Common myeloid progenitor, CD34-positive (primary cell): ENCODE measurements at regions not wholly inside any gene's neighbourhood (a gene's known extent, or its start where the extent isn't known, plus 50 kb on each side); places are given as distances from the start of the nearest gene placed in this dataset.

ENCODE experiments used
- CTCF ChIA-PET: fragments of 350-600 bp; sonication (Branson Sonifier 250); formaldehyde crosslinking; loops from one replicate; lab custom pipeline; 2021; ENCODE audit warnings: antibody characterized with exemption; lab: Charles Lee
- POLR2A ChIA-PET: fragments of 350-600 bp; sonication (Branson Sonifier 250); formaldehyde crosslinking; loops from one replicate; lab custom pipeline; 2021; ENCODE audit warnings: antibody characterized with exemption; lab: Charles Lee
- DNase-seq, 3 donors: peaks; one replicate each; pipeline versions ENCODE4 v3.0.0 to v3.0.0-alpha.2; 2013
- H3K27ac ChIP-seq, 2 experiments: 1 replicate in 1 of 2; 2 replicates in 1 of 2; pipeline ENCODE4 v1.7.0; 2013; ENCODE audit warnings: inconsistent platforms in 2 of 2, low read length in 2 of 2, mild to moderate bottlenecking in 2 of 2, low read depth in 1 of 2, moderate library complexity in 1 of 2; ENCODE audit not compliant: severe bottlenecking in 2 of 2, insufficient read depth in 1 of 2, poor library complexity in 1 of 2
- H3K27me3 ChIP-seq, 5 experiments: replicated peaks in 2 of 5; 1 replicate in 3 of 5; 2 replicates in 2 of 5; pipeline versions ENCODE4 v1.6.1 to v1.7.0; 2013; ENCODE audit warnings: low read length in 4 of 5, mild to moderate bottlenecking in 2 of 5, moderate library complexity in 2 of 5, inconsistent platforms in 1 of 5; ENCODE audit not compliant: insufficient read depth in 5 of 5, control insufficient read depth in 4 of 5
- H3K36me3 ChIP-seq, 4 experiments: 1 replicate in 2 of 4; 2 replicates in 2 of 4; pipeline versions ENCODE4 v1.6.1 to v1.7.0; 2013; ENCODE audit warnings: low read length in 3 of 4, control low read depth in 1 of 4, mild to moderate bottlenecking in 1 of 4; ENCODE audit not compliant: control insufficient read depth in 4 of 4, insufficient read depth in 4 of 4
- H3K4me1 ChIP-seq, 4 experiments: 1 replicate in 3 of 4; 2 replicates in 1 of 4; pipeline versions ENCODE4 v1.6.1 to v1.7.1; 2013; ENCODE audit warnings: low read length in 3 of 4, mild to moderate bottlenecking in 3 of 4, control low read depth in 1 of 4, inconsistent platforms in 1 of 4, moderate library complexity in 1 of 4; ENCODE audit not compliant: control insufficient read depth in 4 of 4, insufficient read depth in 4 of 4; ENCODE audit errors: control extremely low read depth in 1 of 4
- H3K4me3 ChIP-seq, 7 experiments: 1 replicate in 4 of 7; 2 replicates in 3 of 7; pipeline versions ENCODE4 v1.5.1 to v1.7.0; 2013; ENCODE audit warnings: mild to moderate bottlenecking in 7 of 7, low read length in 6 of 7, moderate library complexity in 6 of 7, inconsistent platforms in 2 of 7, low read depth in 2 of 7, control low read depth in 1 of 7; ENCODE audit not compliant: insufficient read depth in 4 of 7, control insufficient read depth in 1 of 7; ENCODE audit errors: extremely low read depth in 1 of 7
- H3K9me3 ChIP-seq, 5 experiments: 1 replicate in 4 of 5; 2 replicates in 1 of 5; pipeline versions ENCODE4 v1.6.1 to v1.7.1; 2013; ENCODE audit warnings: low read length in 4 of 5, mild to moderate bottlenecking in 2 of 5, inconsistent platforms in 1 of 5, low read depth in 1 of 5, moderate library complexity in 1 of 5; ENCODE audit not compliant: control insufficient read depth in 4 of 5, insufficient read depth in 2 of 5; ENCODE audit errors: control extremely low read depth in 1 of 5
- WGBS: methylation state at CpG from one replicate; pipeline ENCODE4 v1.1.5; 2013; ENCODE audit not compliant: insufficient coverage; 5-methylcytosine and 5-hydroxymethylcytosine counted together

DNA sequence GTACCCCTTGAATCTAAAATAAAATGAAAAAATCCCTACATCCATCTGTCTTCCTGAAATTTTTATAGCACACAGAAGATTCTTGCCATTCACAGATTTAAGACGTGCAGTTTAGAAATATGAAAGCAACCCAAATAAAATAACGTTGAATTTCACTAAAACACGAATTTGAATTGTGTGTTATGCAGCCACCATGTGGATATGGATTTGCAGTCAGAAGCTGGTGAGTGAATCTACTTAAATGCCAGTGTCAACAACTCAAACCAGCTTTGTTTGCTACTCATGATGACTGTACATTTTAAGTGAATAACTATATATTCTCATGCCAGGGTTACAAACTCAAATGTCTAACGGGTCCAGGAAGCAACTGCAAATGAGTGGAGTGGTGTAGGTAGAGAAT is 173.0 kb upstream of the HAND2 start:
- Histone ChIP-seq H3K27ac (no peak overlapping the region), H3K27me3 (no peaks in the 10 kb centered on the region), H3K4me3 (no peak overlapping the region), H3K4me1 (no peaks in the 10 kb centered on the region), H3K9me3 (no peaks in the 10 kb centered on the region), H3K36me3 (no peaks in the 10 kb centered on the region)
- WGBS, result 79% methylated on average over 3 of the region's 4 CpGs
- CTCF ChIA-PET, result no interaction called here
- POLR2A ChIA-PET, result no interaction called here
- no peak for DNase-seq

DNA sequence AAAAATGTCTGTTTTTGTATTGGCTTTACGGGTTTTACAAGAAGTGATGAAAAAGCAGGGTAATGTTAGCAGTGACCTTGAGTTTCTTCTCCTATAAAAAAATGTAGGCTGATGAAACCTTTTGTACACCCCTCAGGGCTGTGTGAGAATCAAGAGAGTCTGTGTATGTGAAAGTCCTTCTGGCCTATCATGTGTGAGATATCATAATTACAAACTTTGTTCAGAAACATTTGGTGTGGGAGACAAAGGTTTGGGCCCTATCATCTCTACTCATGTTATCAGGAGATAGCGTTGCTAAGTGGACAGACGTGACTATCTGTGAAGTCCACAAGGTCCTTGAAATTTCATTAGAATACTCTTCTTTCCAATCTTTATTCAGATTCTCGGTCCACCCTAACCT is 170.6 kb upstream of the HAND2 start:
- no peak for DNase-seq
- H3K4me3 ChIP-seq, result no peak overlapping the region
- no peaks in the 10 kb centered on the region for H3K27me3 ChIP-seq
- H3K27ac ChIP-seq, result no peak overlapping the region
- WGBS, result no CpG with 5 or more reads among the region's 4 CpGs
- no peaks in the 10 kb centered on the region for H3K4me1 ChIP-seq
- H3K9me3 ChIP-seq, result no peaks in the 10 kb centered on the region
- ChIA-PET POLR2A (no interaction called here), CTCF (no interaction called here)
- H3K36me3 ChIP-seq, result no peaks in the 10 kb centered on the region

DNA sequence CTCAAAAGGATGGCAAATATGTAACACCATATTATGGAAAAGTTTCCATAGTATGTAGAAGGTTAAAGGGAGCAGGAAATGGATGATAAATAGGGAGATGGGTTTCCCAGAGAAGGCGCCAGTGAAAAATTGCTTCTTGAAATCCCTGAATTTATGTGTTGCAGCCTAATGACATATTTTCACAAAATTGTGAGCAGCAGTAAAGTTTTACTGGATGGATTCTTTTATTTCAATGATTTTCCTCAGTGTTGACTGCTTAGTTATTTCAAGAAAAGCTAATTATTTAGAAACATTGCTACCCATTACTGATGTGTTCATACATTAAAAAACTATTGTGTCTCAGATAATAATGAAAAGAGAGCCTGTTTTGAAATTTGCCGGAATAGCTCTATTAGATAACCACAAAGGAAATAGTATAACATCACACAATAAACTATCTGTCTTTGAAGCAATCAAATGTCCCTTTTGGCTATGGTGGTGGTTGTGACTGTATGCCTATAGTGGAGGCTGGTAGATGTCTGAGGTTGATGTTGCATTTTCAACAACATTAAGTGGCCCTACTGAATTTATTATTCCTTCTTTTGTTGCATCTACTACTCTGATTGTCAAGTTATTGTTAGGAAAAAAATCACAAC is 169.9 kb upstream of the HAND2 start:
- CTCF ChIA-PET, result no interaction called here
- POLR2A ChIA-PET, result no interaction called here
- WGBS, result 100% methylated on average over 1 of the region's 2 CpGs
- no peaks in the 10 kb centered on the region for H3K4me1 ChIP-seq
- H3K9me3 ChIP-seq, result no peaks in the 10 kb centered on the region
- H3K27me3 ChIP-seq, result no peaks in the 10 kb centered on the region
- H3K27ac ChIP-seq, result no peak overlapping the region
- no peaks in the 10 kb centered on the region for H3K36me3 ChIP-seq
- DNase-seq, result no peak
- no peak overlapping the region for H3K4me3 ChIP-seq

DNA sequence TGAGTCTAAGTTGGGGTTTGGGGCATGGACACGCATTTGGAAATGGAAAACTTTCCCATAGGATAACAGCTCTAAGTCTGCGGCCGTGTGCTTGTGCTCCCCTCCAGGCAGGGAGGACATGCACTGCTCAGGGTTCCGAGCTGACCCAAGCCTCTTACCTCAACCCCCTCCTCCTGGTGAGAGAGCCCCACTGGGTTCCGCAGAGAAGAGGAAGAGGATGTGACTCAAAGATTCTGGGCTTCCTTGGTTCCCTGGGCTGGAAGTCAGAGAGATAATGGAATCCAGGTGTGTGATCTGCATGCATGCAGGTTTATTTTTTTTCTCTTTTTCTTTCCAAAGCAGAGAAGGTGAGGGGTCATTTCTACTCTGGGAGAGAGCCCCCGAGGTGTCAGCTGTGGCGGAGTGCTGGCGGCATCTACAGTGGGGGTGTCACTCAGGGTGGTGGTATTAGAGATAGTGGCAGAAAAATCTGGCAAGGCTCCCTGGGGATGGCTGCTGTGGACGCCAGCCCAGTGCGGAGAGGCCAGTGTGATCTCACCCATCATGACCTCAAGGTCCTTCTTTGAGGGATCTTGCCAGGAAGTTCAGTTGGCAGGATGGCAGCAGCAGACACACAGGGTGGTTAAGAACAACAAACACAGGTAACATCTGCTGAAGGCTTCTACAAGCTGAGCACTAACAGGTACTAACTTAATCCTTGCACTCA is 168.7 kb upstream of the HAND2 start:
- DNase-seq, result no peak
- ChIA-PET POLR2A (no interaction called here), CTCF (no interaction called here)
- Histone ChIP-seq H3K27ac (no peak overlapping the region), H3K4me3 (no peak overlapping the region), H3K36me3 (no peaks in the 10 kb centered on the region), H3K9me3 (no peaks in the 10 kb centered on the region), H3K27me3 (no peaks in the 10 kb centered on the region), H3K4me1 (no peaks in the 10 kb centered on the region)
- WGBS, result 100% methylated on average over 6 of the region's 10 CpGs

DNA sequence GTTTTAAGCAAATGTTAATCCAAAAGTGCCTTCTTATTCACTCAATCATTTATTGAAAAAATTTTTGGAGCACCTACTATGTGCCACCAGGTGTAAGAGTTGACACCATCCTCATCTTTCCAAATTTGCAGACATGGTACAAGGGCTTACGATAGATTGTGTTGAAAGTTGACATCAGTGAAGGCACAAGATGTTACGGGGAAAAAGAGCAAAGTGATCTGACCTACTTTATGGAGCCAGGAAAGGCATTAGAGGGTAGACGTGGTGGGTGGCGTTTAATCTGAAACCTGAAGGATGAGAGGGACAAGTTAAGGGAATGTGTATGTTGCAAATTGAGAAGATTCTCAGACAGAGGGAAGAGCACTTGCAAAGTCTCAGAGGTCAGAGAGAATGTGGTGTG is 167.8 kb upstream of the HAND2 start:
- H3K4me3 ChIP-seq, result no peak overlapping the region
- ChIA-PET CTCF (no interaction called here), POLR2A (no interaction called here)
- WGBS, result 81% methylated on average over 3 of the region's 4 CpGs
- no peaks in the 10 kb centered on the region for H3K36me3 ChIP-seq
- H3K4me1 ChIP-seq, result no peaks in the 10 kb centered on the region
- H3K9me3 ChIP-seq, result no peaks in the 10 kb centered on the region
- H3K27ac ChIP-seq, result no peak overlapping the region
- no peak for DNase-seq
- no peaks in the 10 kb centered on the region for H3K27me3 ChIP-seq

DNA sequence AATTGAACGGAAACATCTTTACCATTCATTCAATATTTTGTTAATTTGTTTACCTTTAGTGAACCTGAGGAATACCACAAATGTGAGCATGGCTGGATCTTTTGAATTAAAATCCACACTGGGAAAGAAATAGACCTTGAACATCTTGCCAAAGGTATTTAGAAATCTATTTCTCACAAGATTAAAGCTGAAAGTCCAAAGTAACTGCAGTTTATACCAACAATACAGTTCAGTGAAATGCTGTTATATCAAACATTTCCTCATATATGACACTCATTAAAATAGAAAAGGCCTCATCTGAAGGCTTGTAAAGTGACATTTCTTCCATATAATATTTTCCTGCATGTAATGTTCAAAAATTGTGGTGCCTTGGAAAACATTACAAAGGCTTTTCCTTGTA is 166.5 kb upstream of the HAND2 start:
- no peaks in the 10 kb centered on the region for H3K27me3 ChIP-seq
- H3K36me3 ChIP-seq, result no peaks in the 10 kb centered on the region
- no peak overlapping the region for H3K27ac ChIP-seq
- H3K4me3 ChIP-seq, result no peak overlapping the region
- POLR2A ChIA-PET, result no interaction called here
- CTCF ChIA-PET, result no interaction called here
- no peaks in the 10 kb centered on the region for H3K4me1 ChIP-seq
- H3K9me3 ChIP-seq, result no peaks in the 10 kb centered on the region
- DNase-seq, result no peak
- WGBS, result no CpG with 5 or more reads among the region's 1 CpG

DNA sequence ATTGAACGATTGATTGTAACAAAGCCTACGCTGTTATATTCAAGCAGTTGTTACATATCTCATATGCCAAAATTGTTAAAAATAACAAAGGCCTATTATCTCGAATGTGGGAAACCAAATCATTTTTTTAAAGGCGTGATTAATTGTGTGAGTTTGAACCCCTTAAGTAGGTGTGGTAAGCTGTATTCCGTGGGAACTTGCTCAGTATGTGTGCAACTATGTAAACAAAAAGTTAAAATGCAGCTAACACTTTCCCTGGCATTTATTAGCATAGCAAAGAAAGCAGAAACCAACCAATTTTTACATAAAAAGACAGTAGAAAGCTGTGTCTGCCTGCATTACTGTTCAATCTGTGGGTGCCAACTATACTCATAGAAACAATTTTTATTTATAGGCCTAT is 166.0 kb upstream of the HAND2 start:
- no peaks in the 10 kb centered on the region for H3K27me3 ChIP-seq
- WGBS, result 100% methylated on average over 2 of the region's 5 CpGs

More for the DNA sequence above, 166.0 kb upstream of the HAND2 start:
- no peak overlapping the region for H3K4me3 ChIP-seq
- H3K4me1 ChIP-seq, result no peaks in the 10 kb centered on the region
- H3K36me3 ChIP-seq, result no peaks in the 10 kb centered on the region
- H3K9me3 ChIP-seq, result no peaks in the 10 kb centered on the region
- no peak overlapping the region for H3K27ac ChIP-seq
- DNase-seq, result no peak
- POLR2A ChIA-PET, result no interaction called here
- CTCF ChIA-PET, result no interaction called here
